CD14-positive monocyte (primary cell): ENCODE measurements at regions not wholly inside any gene's neighbourhood (a gene's known extent, or its start where the extent isn't known, plus 50 kb on each side); places are given as distances from the start of the nearest gene placed in this dataset.

ENCODE experiments used
- DNase-seq, 3 donors: peaks; one replicate each; pipeline ENCODE4 v3.0.0-alpha.2; 2011 to 2022
- H2AFZ ChIP-seq: 2 replicates; pipeline ENCODE4 v1.6.0; 2012; ENCODE audit warnings: mild to moderate bottlenecking, low read depth, low read length, inconsistent platforms; ENCODE audit not compliant: insufficient read depth, poor library complexity, severe bottlenecking
- H3K27ac ChIP-seq, 2 donors: 1 replicate in 1 of 2; 2 replicates in 1 of 2; pipeline ENCODE4 v1.5.1; 2012 to 2013; ENCODE audit warnings: low read length in 2 of 2, control low read depth in 1 of 2, inconsistent platforms in 1 of 2, low read depth in 1 of 2, mild to moderate bottlenecking in 1 of 2
- H3K27me3 ChIP-seq, 2 donors: one replicate each; pipeline versions ENCODE4 v1.6.0 to v1.6.1; 2011 to 2013; ENCODE audit warnings: low read length in 2 of 2; ENCODE audit not compliant: control insufficient read depth in 2 of 2, insufficient read depth in 2 of 2
- H3K36me3 ChIP-seq, 2 donors: replicated peaks in 1 of 2; 1 replicate in 1 of 2; 2 replicates in 1 of 2; pipeline versions ENCODE4 v1.5.1 to v1.6.1; 2012 to 2013; ENCODE audit warnings: low read length in 2 of 2, control low read depth in 1 of 2, inconsistent platforms in 1 of 2, mild to moderate bottlenecking in 1 of 2; ENCODE audit not compliant: insufficient read depth in 2 of 2, control insufficient read depth in 1 of 2
- H3K4me1 ChIP-seq, 2 donors: 1 replicate in 1 of 2; 2 replicates in 1 of 2; pipeline versions ENCODE4 v1.5.1 to v1.6.1; 2012 to 2013; ENCODE audit warnings: low read length in 2 of 2, control low read depth in 1 of 2, inconsistent platforms in 1 of 2, mild to moderate bottlenecking in 1 of 2, moderate library complexity in 1 of 2; ENCODE audit not compliant: insufficient read depth in 2 of 2, control insufficient read depth in 1 of 2
- H3K4me2 ChIP-seq: replicated peaks from 2 replicates; pipeline ENCODE3; 2012; ENCODE audit warnings: low read length, moderate library complexity, mild to moderate bottlenecking; ENCODE audit not compliant: poor library complexity, severe bottlenecking; ENCODE audit errors: extremely low read depth
- H3K4me3 ChIP-seq, 3 experiments: fragments of 200-600 bp in 1 of 3; sonication (generic) in 1 of 3; replicated peaks in 1 of 3; 1 replicate in 2 of 3; 2 replicates in 1 of 3; pipeline ENCODE4 v1.5.1; 2011 to 2013; ENCODE audit warnings: low read length in 3 of 3, mild to moderate bottlenecking in 3 of 3, control low read depth in 2 of 3, low read depth in 2 of 3, inconsistent platforms in 1 of 3, moderate library complexity in 1 of 3
- H3K79me2 ChIP-seq: 2 replicates; pipeline ENCODE4 v1.6.0; 2012; ENCODE audit warnings: mild to moderate bottlenecking, control low read depth, inconsistent platforms, low read length, moderate library complexity; ENCODE audit not compliant: insufficient read depth
- H3K9ac ChIP-seq: 2 replicates; pipeline ENCODE4 v1.6.0; 2017; ENCODE audit warnings: low read length, mild to moderate bottlenecking; ENCODE audit not compliant: insufficient read depth, poor library complexity, severe bottlenecking
- H3K9me3 ChIP-seq, 2 donors: replicated peaks in 1 of 2; 1 replicate in 1 of 2; 2 replicates in 1 of 2; pipeline versions ENCODE4 v1.5.1 to v1.6.1; 2012 to 2013; ENCODE audit warnings: low read length in 2 of 2, control low read depth in 1 of 2; ENCODE audit not compliant: control insufficient read depth in 1 of 2, insufficient read depth in 1 of 2
- H4K20me1 ChIP-seq: 2 replicates; pipeline ENCODE4 v1.6.0; 2012; ENCODE audit warnings: mild to moderate bottlenecking, low read length, control low read depth, moderate library complexity; ENCODE audit not compliant: insufficient read depth
- H3K27ac Mint-ChIP-seq, 7 donors: one replicate each; pipeline ENCODE4 v1.8.0; 2020; ENCODE audit warnings: mild to moderate bottlenecking in 7 of 7, mixed read lengths in 7 of 7, moderate library complexity in 6 of 7, inconsistent platforms in 2 of 7
- H3K27me3 Mint-ChIP-seq, 3 donors: one replicate each; pipeline ENCODE4 v1.8.0; 2021 to 2022; ENCODE audit warnings: low read depth in 3 of 3, mild to moderate bottlenecking in 3 of 3, mixed read lengths in 3 of 3, moderate library complexity in 3 of 3, inconsistent platforms in 1 of 3
- H3K36me3 Mint-ChIP-seq, 2 donors: one replicate each; pipeline ENCODE4 v1.8.0; 2020; ENCODE audit warnings: mixed read lengths in 2 of 2, inconsistent platforms in 1 of 2, mild to moderate bottlenecking in 1 of 2
- H3K4me1 Mint-ChIP-seq: one replicate; pipeline ENCODE4 v1.8.0; 2020; ENCODE audit warnings: mild to moderate bottlenecking, mixed read lengths
- H3K4me3 Mint-ChIP-seq, 2 donors: one replicate each; pipeline ENCODE4 v1.8.0; 2020; ENCODE audit warnings: mild to moderate bottlenecking in 2 of 2, mixed read lengths in 2 of 2, moderate library complexity in 1 of 2
- H3K9me3 Mint-ChIP-seq, 7 donors: one replicate each; pipeline ENCODE4 v1.8.0; 2020 to 2022; ENCODE audit warnings: mixed read lengths in 7 of 7, mild to moderate bottlenecking in 6 of 7, moderate library complexity in 6 of 7, inconsistent platforms in 2 of 7
- WGBS: methylation state at CpG from one replicate; pipeline ENCODE4 v1.1.5; 2013; ENCODE audit warnings: missing lambda C conversion rate; ENCODE audit not compliant: insufficient coverage; 5-methylcytosine and 5-hydroxymethylcytosine counted together
- intact Hi-C, 2 donors: fragments of 100-400 bp; cut with micrococcal nuclease; formaldehyde crosslinking; loops; one replicate each; pipeline versions ENCODE4 v1.15.0 to v1.15.1; 2023
- TF ChIP-seq, protein P1 (sequence below): fragments of 200-600 bp; IDR thresholded peaks from one replicate; pipeline ENCODE4 v1.8.0; 2022; ENCODE audit warnings: antibody characterized with exemption, mild to moderate bottlenecking

DNA sequence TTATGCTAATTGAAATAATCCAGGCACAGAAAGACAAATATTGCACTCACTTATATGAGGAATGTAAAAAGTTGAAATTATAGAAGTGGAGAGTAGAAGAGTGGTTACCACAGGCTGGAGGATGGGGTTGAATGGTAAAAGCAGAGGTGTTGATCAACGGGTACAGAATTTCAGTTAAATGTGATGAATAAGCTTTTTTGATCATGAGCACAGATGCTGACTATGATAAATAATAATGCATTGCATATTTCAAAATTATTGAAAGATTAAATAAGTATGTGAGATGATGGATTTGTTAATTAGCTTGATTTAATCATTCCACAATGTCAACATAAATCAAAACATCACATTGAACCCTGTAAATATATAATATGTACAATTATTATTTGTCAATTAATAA lies 213.1 kb downstream of the DCAF12L2 start:
- no peaks in the 10 kb centered on the region for H3K36me3 ChIP-seq
- H3K4me1 ChIP-seq, result no peaks in the 10 kb centered on the region
- Mint-ChIP-seq H3K4me1 (no peaks in the 10 kb centered on the region), H3K36me3 (no peaks in the 10 kb centered on the region), H3K4me3 (no peak overlapping the region), H3K27ac (no peak overlapping the region), H3K27me3 (no peaks in the 10 kb centered on the region), H3K9me3 (no peaks in the 10 kb centered on the region)
- no peak overlapping the region for H3K4me2 ChIP-seq
- intact Hi-C loops, result no loop called here
- H3K79me2 ChIP-seq, result no peaks in the 10 kb centered on the region
- H3K27ac ChIP-seq, result no peak overlapping the region
- H3K4me3 ChIP-seq, result no peak overlapping the region
- no CpG with 5 or more reads among the region's 1 CpG for WGBS
- H4K20me1 ChIP-seq, result no peaks in the 10 kb centered on the region
- H3K9me3 ChIP-seq, result no peaks in the 10 kb centered on the region
- H2AFZ ChIP-seq, result no peak overlapping the region
- no peaks in the 10 kb centered on the region for H3K27me3 ChIP-seq
- TF ChIP-seq, protein P1, sequence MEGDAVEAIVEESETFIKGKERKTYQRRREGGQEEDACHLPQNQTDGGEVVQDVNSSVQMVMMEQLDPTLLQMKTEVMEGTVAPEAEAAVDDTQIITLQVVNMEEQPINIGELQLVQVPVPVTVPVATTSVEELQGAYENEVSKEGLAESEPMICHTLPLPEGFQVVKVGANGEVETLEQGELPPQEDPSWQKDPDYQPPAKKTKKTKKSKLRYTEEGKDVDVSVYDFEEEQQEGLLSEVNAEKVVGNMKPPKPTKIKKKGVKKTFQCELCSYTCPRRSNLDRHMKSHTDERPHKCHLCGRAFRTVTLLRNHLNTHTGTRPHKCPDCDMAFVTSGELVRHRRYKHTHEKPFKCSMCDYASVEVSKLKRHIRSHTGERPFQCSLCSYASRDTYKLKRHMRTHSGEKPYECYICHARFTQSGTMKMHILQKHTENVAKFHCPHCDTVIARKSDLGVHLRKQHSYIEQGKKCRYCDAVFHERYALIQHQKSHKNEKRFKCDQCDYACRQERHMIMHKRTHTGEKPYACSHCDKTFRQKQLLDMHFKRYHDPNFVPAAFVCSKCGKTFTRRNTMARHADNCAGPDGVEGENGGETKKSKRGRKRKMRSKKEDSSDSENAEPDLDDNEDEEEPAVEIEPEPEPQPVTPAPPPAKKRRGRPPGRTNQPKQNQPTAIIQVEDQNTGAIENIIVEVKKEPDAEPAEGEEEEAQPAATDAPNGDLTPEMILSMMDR, result no peak
- DNase-seq, result no peak
- no peak overlapping the region for H3K9ac ChIP-seq

DNA sequence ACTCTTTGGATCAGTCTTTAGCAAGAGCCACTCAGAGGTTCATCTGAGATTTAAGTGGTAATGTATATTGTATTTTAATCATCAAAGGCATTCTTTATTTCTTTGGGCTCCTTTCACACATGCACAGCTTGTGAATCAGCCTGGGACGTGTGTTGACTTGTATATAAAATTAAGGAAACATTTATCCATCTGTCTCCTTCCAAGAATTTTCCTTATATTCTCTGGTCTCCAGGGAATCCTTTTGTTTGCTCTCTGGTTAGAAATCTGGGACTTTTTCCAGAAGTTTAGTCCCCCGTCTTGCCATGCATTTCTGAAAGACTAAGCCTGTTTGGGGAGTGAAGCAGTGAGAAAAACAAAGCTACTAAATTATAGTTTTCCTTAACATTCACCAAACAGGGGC lies 212.3 kb downstream of the DCAF12L2 start:
- H3K9me3 Mint-ChIP-seq, result no peaks in the 10 kb centered on the region
- Histone ChIP-seq H3K79me2 (no peaks in the 10 kb centered on the region), H3K27me3 (no peaks in the 10 kb centered on the region), H3K9ac (no peak overlapping the region), H2AFZ (no peak overlapping the region), H3K4me1 (no peaks in the 10 kb centered on the region), H3K27ac (no peak overlapping the region), H3K9me3 (no peaks in the 10 kb centered on the region), H3K36me3 (no peaks in the 10 kb centered on the region), H3K4me2 (no peak overlapping the region), H4K20me1 (no peaks in the 10 kb centered on the region), H3K4me3 (no peak overlapping the region)
- H3K4me1 Mint-ChIP-seq, result no peaks in the 10 kb centered on the region
- no peaks in the 10 kb centered on the region for H3K36me3 Mint-ChIP-seq
- no CpG with 5 or more reads among the region's 2 CpGs for WGBS
- H3K4me3 Mint-ChIP-seq, result no peak overlapping the region
- TF ChIP-seq, protein P1, result no peak
- H3K27me3 Mint-ChIP-seq, result no peaks in the 10 kb centered on the region
- no peak overlapping the region for H3K27ac Mint-ChIP-seq
- no peak for DNase-seq
- intact Hi-C loops, result no loop called here
